ENCODE measurements at regions not wholly inside any gene's neighbourhood (a gene's known extent, or its start where the extent isn't known, plus 50 kb on each side); places are given as distances from the start of the nearest gene placed in this dataset.
"Not testable (repeated sequence)": the region's sequence is repeated elsewhere in the genome, so short reads cannot be mapped to it uniquely, and the experiment has no call there.

DNA sequence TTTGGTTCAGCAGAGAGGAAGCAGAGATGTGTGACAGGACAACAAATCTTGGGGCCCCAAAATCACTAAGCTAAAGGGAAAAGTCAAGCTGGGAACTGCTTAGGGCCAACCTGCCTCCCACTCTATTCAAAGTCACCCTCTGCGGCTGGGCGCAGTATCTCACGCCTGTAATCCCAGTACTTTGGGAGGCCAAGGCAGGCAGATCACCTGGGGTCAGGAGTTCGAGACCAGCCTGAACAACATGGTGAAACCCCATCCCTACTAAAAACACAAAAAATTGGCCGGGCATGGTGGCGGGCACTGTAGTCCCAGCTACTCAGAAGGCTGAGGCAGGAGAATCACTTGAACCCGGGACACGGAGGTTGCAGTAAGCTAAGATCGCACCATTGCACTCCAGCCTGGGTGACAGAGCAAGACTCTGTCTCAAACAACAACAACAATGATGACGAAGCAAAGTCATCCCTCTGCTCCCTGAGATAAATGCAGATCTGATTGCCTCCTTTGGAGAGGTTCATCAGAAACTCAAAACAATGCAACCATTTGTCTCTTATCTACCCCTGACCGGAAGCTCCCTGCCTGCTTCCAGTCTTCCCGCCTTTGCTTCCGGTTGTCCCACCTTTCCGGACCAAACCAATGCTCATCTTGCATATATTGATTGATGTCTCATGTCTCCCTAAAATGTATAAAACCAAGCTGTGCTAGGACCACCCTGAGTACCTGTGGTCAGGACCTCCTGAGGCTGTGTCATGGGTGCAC, 136.4 kb upstream of the AFDN start:
- not testable (repeated sequence) for DNase-seq (ENCODE audit: low read depth)

DNA sequence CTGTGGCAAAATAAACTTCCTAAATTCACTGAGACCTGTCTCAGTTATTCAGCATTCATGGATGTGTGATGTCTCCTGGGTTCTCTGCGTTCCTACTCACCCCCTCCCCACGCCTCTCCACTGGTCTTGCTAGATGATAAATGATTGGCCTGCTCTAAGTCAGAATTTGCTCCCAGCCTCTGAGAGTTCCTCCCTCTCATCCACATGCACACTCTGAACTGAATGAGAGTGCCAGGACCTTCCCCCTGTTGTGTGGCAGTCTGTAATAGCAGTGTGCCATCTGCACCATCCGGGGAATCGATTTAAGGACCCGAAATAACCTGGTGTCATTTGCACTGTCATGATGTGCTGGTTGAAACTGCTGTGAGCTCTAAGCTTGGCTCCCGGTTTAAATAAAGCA, 135.8 kb upstream of the AFDN start:
- DNase-seq (ENCODE audit: low read depth) = no peak

DNA sequence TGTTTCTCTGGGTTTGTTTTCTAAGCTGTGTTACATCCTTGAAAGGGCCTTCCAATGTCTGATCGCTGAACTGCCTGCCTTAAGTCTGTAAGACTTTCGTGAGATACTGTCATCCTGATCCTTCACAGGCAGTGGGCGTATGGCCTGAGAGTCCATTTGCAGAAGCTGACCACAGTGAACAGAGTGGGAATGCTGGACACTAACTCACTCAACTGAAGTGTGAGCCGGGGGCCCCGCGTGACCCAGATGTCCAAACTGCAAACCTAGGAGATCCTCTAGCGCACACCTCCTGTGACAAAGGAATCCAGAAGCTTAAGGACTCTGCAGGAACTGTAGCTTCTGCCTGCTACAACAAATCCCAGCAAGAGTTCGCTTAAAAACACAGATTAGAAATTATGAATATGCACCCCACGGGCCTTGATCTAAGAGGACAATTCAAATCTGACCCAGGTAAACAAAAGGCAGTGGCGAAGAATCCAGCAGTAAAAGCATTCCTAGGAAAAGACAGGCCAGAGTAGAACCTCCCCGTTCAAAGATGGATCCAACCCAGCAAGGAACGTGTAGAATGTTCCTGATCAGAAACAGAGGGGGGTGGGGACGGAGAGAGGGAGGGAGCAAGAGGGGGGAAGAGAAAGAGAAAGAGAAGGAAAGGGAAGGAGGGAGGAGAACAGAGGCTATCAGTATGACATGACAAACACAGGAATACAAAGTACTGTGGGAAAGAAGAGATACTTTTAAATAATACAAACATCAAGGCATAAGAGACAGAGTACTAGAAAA, 135.0 kb upstream of the AFDN start:
- no peak for DNase-seq (ENCODE audit: low read depth)

DNA sequence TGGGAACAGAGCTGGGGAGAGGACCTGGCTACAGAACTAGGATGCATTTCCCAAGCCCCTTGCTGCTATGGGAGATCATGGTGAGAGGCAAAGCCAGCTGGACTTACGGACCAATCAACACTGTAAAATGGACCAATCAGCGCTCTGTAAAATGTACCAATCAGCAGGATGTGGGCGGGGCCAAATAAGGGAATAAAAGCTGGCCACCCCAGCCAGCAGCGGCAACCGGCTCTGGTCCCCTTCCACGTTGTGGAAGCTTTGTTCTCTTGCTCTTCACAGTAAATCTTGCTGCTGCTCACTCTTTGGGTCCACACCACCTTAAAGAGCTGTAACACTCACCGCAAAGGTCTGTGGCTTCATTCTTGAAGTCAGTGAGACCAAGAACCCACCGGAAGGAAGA, 133.2 kb upstream of the AFDN start:
- not testable (repeated sequence) for DNase-seq (ENCODE audit: low read depth)

DNA sequence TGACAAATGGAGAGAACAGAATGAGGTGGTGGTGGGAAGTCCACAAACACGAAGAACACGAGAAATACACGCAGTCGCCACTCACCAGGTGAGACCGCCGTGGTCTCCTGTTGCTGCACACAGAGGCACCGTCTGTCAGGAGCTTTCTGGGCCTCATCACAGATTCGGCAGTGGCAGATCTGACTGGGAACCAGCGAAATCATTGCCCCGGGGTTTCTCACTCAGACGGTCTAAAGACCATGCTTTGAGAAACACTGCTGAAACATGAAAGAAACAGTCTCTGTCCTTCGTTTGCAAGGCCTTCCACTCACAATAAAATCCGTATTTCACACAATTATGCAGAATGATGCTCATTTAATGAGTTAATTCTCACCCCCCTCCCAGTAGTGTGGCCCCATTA, 130.9 kb upstream of the AFDN start:
- no peak for DNase-seq (ENCODE audit: low read depth)

DNA sequence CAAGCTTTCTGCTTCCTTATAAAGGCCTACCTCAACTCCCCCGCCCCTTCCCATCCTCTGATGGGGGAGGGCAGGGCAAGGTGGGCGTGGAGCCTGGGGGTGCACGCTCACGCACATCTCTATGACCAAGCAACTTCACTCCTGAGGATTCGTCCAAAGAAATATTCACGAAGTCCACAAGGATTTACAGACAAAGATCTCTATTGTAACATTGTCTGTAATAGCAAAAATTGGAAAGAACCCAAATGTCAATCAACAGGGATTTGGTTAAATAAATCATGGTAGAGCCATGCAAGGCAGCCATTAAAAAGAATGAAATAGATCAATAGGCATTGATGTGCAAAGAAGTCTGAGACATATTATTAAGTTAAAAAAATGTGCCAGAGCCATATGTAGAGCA, 130.4 kb upstream of the AFDN start:
- no peak for DNase-seq (ENCODE audit: low read depth)

GRCh38 chr6:167697316-167697715, 129.4 kb upstream of the AFDN start:
- DNase-seq (ENCODE audit: low read depth) = no peak

DNA sequence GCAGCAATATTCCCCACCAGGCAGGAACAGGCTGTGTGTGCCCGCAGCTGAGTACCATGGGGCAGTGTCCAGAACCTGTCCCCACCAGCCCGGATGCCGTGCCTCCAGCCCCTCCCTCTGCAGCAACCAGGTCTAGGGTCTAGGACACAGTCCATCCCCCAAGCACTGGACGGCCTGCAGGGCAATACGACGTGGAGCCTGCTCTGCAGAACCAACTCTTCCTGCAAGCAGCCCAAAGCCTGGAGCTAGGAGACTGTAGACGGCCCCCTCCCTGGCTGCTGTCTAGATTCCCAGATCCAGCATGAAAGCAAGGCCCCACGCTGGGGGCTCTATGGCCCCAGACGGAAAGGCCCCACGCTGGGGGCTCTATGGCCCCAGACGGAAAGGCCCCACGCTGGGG, 128.2 kb upstream of the AFDN start:
- DNase-seq (ENCODE audit: low read depth) = no peak

- peak; percentile 37 for DNase-seq (ENCODE audit: low read depth)
These were observed 127.4 kb upstream of the AFDN start for GRCh38 chr6:167699141-167699931.

GRCh38 chr6:167700199-167700598, 126.5 kb upstream of the AFDN start:
- DNase-seq (ENCODE audit: low read depth) = no peak

DNA sequence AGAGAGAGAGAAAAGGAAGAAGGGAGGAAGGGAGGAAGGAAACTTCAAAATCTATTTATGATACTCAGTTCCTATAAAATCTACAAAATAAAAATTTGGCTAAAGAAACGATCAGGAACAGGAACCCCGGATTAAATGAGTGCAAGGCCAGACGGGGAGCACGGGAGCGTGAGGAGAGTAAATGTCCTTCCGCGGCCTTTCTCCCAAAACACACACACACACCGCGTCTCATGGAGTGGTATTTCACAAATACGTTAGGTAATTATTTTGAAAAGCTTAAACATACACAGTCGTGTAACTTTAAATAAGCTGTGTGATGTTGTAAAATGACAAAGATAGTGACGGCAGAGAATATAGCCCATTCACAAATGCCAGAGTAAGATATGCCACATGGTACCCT, 125.7 kb upstream of the AFDN start:
- no peak for DNase-seq (ENCODE audit: low read depth)

DNA sequence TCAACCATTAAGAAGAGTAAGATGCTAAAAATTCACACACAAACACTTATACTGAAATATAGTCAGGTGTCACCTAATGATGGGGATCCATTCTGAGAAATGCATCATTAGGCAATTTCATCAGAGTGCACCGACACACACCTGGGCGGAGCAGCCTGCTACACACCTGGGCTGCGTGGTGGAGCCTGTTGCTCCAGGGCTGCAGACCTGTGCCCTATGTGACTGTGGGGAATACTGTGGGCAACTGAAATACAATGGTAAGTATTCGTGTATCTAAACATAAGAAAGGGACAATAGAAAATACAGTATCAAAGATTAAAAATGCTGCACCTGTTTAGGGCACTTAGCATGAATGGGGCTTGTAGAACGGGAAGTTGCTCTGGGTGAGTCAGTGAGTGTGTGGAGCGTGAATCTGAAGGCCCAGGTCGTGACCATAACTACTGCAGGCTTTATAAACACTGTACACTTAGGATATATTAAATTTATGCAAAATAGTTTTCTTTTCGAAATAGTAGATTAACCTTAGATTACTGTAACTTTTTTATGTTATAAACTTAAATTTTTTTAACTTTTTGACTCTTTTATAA, 124.4 kb upstream of the AFDN start:
- DNase-seq (ENCODE audit: low read depth) = peak; percentile 19

GRCh38 chr6:167703347-167703746, 123.4 kb upstream of the AFDN start:
- DNase-seq (ENCODE audit: low read depth) = no peak

GRCh38 chr6:167703781-167704180, 122.9 kb upstream of the AFDN start:
- DNase-seq (ENCODE audit: low read depth) = no peak

DNA sequence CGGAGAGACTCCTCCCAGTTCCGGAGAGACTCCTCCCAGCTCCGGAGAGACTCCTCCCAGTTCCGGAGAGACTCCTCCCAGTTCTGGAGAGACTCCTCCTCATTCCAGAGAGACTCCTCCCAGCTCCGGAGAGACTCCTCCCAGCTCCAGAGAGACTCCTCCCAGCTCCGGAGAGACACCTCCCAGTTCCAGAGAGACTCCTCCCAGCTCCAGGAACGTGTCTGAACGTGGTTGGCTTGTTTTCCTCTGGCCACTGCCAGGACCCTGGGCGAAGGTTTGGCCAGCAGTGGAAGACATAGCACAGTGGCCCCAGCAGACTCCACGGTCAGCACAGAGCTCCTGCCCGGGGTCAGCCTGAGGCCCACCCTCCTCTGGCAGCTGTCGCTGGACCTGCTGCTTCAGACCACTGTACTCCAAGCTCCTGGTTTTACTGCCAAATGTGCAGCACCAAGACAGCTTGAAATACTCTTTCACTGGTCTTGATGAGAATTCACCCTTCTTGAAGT, 122.3 kb upstream of the AFDN start:
- no peak for DNase-seq (ENCODE audit: low read depth)

GRCh38 chr6:167705211-167705750, 121.4 kb upstream of the AFDN start:
- DNase-seq (ENCODE audit: low read depth) = no peak

DNA sequence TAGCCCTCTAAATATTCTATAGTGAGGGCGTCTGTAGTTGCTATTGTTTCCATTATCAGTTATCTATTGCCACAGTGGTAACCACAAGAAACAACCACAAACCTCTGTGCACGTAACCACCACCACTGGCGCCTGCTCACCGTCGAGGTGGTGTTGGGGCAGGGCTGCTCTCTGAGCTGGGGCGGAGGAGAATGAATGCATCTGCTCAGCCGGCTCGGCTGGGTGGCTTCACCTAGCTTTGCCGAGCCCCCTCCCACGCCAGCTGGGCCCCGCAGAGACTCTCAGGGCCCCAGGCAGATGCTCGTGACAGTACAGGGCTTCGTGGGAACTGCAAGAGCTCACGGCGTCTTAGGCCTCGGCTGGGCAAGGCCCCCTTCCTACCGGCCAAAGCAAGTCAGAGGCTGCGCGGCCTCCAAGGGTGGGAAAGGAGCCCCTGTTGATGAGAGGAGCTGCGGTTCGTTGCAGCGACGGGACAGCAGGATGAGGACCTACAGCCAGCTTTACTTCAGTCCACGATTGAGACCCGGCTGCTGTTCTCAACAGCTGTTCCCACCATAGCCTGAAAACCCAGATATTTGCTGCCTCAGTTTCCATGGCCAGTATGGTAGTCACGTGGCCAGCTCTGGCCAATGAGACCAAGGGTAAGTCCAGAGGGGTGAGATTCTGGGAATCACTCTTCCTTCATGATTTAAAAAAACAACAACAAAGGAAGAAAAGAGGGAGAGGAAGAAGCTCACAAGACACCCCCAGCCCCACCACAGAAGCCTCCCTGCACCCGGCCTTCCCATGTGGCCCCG, 120.2 kb upstream of the AFDN start:
- DNase-seq (ENCODE audit: low read depth) = no peak

DNA sequence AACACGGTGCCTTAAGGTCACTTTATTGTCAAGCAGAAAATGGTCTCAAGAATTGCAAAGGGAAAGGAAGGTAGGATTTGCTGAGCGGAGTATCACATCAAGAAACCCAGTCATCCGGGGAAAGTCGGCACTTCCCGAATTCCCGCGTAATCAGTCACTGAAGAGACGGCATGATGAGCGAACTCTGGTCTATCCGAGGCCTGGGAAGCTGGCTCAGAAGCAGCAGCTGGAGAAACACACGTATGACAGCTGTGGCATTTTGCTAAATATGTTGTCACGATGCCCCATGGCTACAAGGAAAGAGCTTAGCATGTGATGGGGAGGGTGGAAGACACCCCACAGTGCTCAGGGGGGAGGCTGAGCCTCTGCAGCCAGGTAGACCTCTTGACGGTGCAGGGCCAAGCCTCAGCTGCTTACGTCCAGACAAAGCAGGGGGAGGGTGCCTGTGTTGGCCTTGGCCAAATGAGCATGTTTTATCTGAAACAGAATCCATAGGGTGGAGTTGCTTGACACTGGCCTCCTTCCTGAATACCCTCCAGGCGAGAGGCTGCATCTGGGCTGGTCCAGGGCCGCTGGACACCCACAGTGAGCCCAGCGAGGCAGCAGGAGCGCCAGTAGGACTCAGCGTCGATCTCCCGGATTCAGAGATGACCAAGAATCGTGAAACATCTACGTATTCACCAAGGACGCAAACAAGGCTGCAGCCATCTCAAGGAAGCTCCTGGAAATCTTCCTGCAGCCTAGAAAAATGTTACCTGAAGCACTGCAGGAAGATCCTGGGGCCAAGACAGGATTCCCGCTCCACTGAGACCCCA, 118.8 kb upstream of the AFDN start:
- no peak for DNase-seq (ENCODE audit: low read depth)

DNA sequence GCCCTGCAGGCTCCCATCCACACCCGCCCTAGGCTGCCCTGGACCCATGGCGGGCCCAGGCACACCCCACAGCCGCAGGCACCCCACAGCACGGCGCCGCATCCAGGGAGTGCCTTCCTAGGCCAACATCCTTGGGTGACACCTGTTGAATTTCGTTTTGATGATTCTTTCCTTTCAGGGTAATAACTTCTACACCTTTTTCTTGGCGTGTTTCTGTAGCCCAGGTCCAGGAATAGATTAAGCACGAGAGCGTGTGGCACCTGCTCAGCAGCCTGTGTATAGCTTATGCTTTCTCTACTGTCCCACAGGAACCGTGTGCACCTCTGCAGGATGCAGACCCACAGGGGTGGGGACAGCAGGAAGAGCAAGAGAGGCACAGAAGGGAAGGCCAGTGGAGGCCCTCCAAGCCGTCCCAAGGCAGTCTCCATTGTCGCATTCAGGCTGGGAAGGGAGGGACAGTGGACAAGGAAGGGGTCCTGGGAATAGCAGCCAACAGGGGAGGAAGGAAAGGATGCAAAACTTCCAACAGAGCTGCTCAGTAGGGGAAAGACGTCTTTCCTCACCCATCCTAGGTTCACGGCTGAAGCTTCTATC, 118.1 kb upstream of the AFDN start:
- no peak for DNase-seq (ENCODE audit: low read depth)

GRCh38 chr6:167709196-167709595, 117.5 kb upstream of the AFDN start:
- DNase-seq (ENCODE audit: low read depth) = no peak

Measured in renal cortical epithelial cell (primary cell).